HG03575 (cell line): ENCODE measurements at regions not wholly inside any gene's neighbourhood (a gene's known extent, or its start where the extent isn't known, plus 50 kb on each side); places are given as distances from the start of the nearest gene placed in this dataset.
"Not testable (repeated sequence)": the region's sequence is repeated elsewhere in the genome, so short reads cannot be mapped to it uniquely, and the experiment has no call there.

ENCODE experiments used
- ATAC-seq: cut with Tn5 transposase; IDR thresholded peaks from one replicate; pipeline ENCODE4 v1.9.1; 2021; ENCODE audit not compliant: unreplicated experiment, insufficient number of reproducible peaks, low FRiP score; ENCODE audit errors: extremely low read depth

DNA sequence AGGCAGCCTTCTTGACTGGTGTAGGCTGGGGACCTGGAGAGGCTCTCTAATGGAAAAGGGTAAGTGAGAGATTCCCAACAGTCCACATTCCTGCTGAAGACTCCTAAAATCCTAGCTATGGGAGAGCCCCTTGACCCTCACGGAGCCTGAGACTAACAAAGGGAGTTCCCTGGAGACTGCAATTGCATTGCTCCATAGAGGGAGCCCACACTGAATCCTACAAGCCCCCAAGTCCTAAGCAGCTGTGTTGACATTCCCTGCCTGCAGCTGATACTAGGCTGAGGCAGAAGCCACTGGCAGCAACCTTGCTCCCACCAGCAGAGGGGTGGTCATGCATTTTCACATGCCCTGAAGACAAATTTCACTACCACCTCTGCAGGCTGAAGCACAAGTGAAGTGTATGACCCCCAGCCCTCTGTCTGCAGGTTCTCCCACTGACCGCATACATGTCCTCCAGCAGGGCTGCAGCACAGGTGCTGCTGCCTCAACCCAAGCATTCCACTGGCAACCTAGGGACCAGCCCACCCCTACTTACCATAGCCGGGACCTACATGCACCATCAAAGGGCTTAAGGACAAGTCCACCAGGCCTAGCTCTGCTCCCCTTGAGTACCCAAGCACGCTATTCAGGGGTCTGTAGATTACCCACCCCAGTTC lies 130.3 kb upstream of the SLC13A1 start:
- ATAC-seq = no peak

GRCh38 chr7:123327661-123328060 lies 127.9 kb upstream of the SLC13A1 start:
- ATAC-seq = no peak

- ATAC-seq = no peak
Observed at GRCh38 chr7:123324283-123324682, 124.5 kb upstream of the SLC13A1 start.

- no peak for ATAC-seq
Observed at GRCh38 chr7:123323689-123324088, 123.9 kb upstream of the SLC13A1 start.

DNA sequence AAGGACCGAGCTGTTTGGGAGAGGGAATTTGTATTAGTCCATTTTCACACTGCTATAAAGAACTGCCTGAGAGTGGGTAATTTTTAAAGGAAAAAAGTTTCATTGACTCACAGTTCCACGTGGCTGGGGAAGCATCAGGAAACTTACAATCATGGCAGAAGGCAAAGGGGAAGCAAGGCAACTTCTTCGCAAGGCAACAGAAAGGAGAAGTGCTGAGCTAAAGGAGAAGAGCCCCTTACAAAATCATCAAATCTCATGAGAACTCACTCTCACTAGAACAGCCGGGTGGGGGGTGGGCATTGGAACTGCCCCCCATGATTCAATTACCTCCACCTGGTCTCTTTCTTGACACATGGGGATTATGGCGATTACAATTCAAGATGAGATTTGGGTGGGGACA lies 121.8 kb upstream of the SLC13A1 start:
- not testable (repeated sequence) for ATAC-seq

DNA sequence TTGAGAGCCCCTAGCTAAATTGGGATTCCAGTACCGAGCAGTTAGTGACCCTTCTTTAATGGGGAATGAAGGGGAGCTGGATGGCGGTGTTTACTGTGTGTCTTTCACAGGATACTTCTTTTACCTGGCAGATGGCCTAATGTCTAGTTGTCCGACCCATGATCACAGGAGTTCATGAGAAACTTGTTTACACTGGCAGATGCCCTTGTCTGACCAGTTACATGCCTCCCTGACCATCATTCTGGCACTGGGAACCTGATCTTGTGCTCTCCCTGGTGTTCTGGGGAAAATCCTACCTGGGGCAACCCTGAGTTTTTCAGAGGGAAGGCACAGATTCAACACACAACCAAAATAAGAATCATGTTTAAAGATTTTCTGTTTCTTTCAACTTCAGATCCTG lies 120.1 kb upstream of the SLC13A1 start:
- ATAC-seq = no peak

DNA sequence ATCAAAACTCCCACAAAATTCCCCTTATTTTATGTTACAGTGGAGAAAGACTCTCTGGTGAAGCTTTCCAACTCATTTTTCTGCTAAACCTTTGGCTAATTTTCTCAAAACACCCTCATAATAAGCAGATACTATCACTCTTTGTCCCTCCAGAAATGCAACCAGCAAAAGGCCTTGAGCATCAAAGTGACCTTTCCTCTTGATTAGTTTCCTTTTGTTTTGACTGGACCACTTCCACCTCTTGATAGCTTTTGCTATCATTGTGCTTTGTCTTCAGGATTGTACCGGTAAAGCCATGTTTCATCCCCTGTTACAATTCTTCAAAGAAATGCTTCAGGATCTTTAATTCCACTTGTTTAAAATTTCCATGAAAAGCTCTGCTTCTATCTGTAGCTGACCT lies 115.1 kb upstream of the SLC13A1 start:
- ATAC-seq = no peak

DNA sequence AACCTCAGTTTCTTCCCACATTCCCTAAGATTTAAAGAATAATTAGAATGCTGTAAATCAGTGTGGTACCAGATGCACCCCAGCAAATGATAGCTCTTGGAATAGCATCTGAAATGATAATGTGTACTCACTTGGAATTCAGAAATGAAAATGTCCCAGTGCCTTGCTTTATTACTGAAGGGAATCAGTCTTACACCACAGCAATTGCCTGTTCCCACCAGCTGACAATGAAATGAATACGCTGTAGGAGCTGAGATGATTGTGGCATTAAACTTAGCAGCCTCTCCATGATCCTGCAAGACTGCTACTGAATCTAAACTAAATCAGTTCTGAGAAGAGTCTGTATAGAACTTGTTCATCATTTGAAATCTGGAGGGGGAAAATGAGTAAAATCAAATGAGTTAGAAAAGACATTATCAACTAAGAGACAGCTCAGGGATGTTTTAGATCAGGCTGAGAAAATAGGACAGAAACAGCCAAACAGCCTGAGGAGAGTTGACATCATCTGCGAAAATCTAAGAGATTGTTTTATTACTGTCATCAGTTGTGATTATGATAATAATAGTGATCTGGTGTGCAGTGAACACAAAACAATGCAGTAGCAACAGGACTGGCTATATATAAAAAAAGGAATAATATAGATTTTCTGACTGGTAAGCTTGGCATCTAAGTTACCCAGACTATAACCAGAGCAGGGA lies 108.6 kb upstream of the SLC13A1 start:
- ATAC-seq = no peak

- ATAC-seq = no peak
Observed at GRCh38 chr7:123305840-123306375, 106.1 kb upstream of the SLC13A1 start.

GRCh38 chr7:123303926-123304325 lies 104.2 kb upstream of the SLC13A1 start:
- no peak for ATAC-seq

DNA sequence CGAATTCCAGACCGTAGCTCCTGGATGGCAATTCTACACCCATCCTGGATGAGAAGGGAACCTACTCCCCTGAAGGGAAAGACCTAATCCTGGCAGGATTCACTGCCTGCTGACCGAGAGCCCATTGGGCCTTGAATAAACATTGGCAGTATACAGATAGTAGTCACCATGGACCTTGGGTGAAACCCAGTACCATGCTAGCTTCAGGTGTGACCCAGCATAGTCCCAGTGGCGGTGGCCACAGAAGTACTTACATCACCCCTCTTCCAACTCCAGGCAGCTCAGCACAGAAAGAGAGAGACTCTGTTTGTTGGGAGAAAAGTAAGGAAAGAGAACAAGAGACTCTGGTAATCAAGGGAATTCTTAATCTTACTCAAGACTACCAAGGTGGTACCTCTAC lies 97.2 kb upstream of the SLC13A1 start:
- no peak for ATAC-seq

- ATAC-seq = no peak
Observed at GRCh38 chr7:123293710-123294109, 93.9 kb upstream of the SLC13A1 start.

DNA sequence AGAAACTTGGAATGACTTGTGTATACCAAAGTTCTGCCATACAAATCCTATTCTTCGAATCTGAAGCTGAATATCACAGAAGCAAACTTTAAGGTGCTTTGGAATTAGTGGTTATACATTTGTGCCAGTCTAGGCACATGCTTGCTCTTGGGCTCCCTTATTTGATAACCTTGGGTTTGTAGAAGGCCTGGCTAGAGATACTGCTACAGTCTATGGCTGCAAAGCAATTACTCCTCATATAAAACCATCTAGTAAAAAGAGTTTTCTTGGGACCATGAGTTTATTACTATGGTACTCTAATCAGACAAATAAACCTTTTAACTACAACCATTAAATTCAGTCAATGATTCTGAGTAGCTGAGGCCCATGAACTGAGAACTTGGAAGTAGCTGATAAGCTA lies 92.5 kb upstream of the SLC13A1 start:
- ATAC-seq = no peak

- ATAC-seq = no peak
Observed at GRCh38 chr7:123289200-123289599, 89.4 kb upstream of the SLC13A1 start.

- ATAC-seq = no peak
Observed at GRCh38 chr7:123285076-123285700, 85.4 kb upstream of the SLC13A1 start.

DNA sequence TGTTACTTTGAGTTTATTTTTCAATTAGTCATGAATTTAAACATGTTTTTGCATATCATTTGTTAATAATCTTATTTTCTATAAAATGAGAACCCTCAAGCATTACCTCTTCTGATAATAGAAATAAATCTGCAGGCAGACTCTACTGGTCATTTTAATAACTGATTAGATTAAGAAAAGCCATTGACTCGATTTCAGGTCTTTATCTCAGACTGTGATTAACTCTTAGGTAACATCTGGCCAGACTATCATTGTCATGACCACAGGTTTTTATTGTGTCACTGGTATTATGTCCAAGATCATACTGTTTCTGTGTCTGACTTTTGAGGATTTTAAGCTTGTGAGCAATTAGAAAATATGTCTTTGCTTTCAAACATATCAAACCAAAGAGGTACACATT lies 83.6 kb upstream of the SLC13A1 start:
- no peak for ATAC-seq

DNA sequence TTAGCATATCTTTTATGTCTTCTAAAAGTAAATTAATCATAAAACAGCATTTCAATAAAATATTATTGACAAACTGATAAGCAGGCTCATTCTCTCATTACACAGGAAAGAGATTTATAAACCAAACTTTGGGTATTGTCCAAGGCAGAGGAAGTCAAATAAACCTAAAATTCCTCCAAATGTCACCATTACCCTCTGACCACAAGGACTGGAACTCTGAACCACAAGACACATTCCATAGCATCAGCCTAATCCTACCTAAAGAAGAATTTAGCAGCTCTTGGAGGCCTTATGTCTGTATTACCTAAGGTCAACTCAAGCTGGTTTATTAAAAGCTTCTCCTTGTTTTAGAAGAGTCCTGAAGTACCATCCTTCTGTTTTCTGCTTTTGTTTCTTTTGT lies 82.4 kb upstream of the SLC13A1 start:
- ATAC-seq = no peak

DNA sequence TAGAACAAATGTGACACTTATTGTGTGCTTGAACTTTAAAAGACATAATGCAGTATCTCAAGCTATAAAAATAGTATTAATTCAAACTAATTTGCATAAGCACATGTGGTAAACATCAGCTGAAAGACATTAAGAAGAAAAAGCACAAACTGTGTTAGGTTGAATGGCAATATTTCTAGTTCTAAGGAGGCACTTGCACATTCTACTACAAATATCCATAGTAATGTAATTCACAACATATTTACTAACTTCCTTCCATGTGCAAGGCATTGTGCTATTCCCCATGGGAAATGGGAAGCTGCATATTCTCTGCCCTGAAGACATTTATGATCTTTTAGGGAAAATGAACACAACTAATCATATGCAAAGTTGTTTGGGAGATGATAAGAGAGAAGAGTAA lies 80.2 kb upstream of the SLC13A1 start:
- ATAC-seq = no peak

GRCh38 chr7:123275036-123275753 lies 75.4 kb upstream of the SLC13A1 start:
- ATAC-seq = no peak

DNA sequence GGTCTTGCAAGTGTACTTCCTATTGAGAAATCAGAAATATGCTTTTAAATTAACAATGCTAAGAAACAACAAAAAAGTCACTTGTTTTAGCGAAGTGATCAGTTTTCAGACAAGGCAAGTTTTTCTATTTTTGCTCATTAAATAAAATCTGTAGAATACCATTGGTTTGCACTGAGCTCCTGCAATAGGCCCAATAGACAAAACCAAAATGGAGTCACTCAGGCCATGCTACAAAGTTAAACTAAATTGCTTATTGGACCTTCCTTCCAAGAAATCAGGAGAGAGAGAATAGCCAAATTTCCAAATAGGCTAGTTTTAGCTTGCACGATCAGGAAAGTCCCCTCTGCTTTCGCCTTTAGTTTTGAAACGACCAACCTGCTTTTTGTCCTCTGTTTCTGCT lies 73.4 kb upstream of the SLC13A1 start:
- no peak for ATAC-seq
